ENCODE measurements at regions not wholly inside any gene's neighbourhood (a gene's known extent, or its start where the extent isn't known, plus 50 kb on each side); places are given as distances from the start of the nearest gene placed in this dataset.

GRCh38 chr10:9016930-9017329, 962.4 kb downstream of the GATA3 start:
- H3K9me3 ChIP-seq, result no peaks in the 10 kb centered on the region
- H3K27ac ChIP-seq, result no peak overlapping the region
- intact Hi-C loops (cut with DNase I), result no loop called here
- no peaks in the 10 kb centered on the region for H3K36me3 ChIP-seq
- H3K27me3 ChIP-seq, result no peaks in the 10 kb centered on the region
- H3K4me3 ChIP-seq, result no peak overlapping the region
- no peak for DNase-seq
- TF ChIP-seq POLR2A (IDR thresholded peaks at IDR 0.05), result no peak
- no peak for TF ChIP-seq CTCF (IDR thresholded peaks at IDR 0.05)
- TF ChIP-seq EP300 (IDR thresholded peaks at IDR 0.05), result no peak
- 75 to 85% (median 78%) methylated on average over 4 of the region's 4 CpGs for WGBS, 3 donors
- H3K4me1 ChIP-seq (ENCODE audit: insufficient read depth), result no peaks in the 10 kb centered on the region

GRCh38 chr10:9018195-9019173, 964.0 kb downstream of the GATA3 start:
- Histone ChIP-seq H3K27ac (no peak overlapping the region), H3K4me1 (ENCODE audit: insufficient read depth) (no peaks in the 10 kb centered on the region), H3K27me3 (no peaks in the 10 kb centered on the region), H3K9me3 (no peaks in the 10 kb centered on the region), H3K36me3 (no peaks in the 10 kb centered on the region), H3K4me3 (no peak overlapping the region)
- DNase-seq, result no peak
- intact Hi-C loops (cut with DNase I), result no loop called here
- no peak for TF ChIP-seq CTCF (IDR thresholded peaks at IDR 0.05)
- no peak for TF ChIP-seq POLR2A (IDR thresholded peaks at IDR 0.05)
- no peak for TF ChIP-seq EP300 (IDR thresholded peaks at IDR 0.05)
- 64 to 67% (median 66%) methylated on average over 7 of the region's 7 CpGs for WGBS, 3 donors

- Histone ChIP-seq H3K4me1 (ENCODE audit: insufficient read depth) (no peaks in the 10 kb centered on the region), H3K9me3 (no peaks in the 10 kb centered on the region), H3K27me3 (no peaks in the 10 kb centered on the region), H3K4me3 (no peak overlapping the region), H3K27ac (no peak overlapping the region), H3K36me3 (no peaks in the 10 kb centered on the region)
- WGBS, 3 donors, result 48 to 58% (median 53%) methylated on average over 3 of the region's 3 CpGs
- DNase-seq, result no peak
- intact Hi-C loops (cut with DNase I), result no loop called here
- no peak for TF ChIP-seq CTCF (IDR thresholded peaks at IDR 0.05)
- TF ChIP-seq POLR2A (IDR thresholded peaks at IDR 0.05), result no peak
- no peak for TF ChIP-seq EP300 (IDR thresholded peaks at IDR 0.05)
These were observed 968.7 kb downstream of the GATA3 start for GRCh38 chr10:9023206-9023605.

GRCh38 chr10:9024210-9024609, 969.7 kb downstream of the GATA3 start:
- H3K4me3 ChIP-seq, result no peak overlapping the region
- H3K4me1 ChIP-seq (ENCODE audit: insufficient read depth), result no peaks in the 10 kb centered on the region
- no peak for DNase-seq
- intact Hi-C loops (cut with DNase I), result no loop called here
- H3K36me3 ChIP-seq, result no peaks in the 10 kb centered on the region
- no peak overlapping the region for H3K27ac ChIP-seq
- H3K27me3 ChIP-seq, result no peaks in the 10 kb centered on the region
- 69 to 76% (median 70%) methylated on average over 2 of the region's 2 CpGs for WGBS, 3 donors
- no peaks in the 10 kb centered on the region for H3K9me3 ChIP-seq
- TF ChIP-seq CTCF (IDR thresholded peaks at IDR 0.05), result no peak
- no peak for TF ChIP-seq EP300 (IDR thresholded peaks at IDR 0.05)
- TF ChIP-seq POLR2A (IDR thresholded peaks at IDR 0.05), result no peak
